Neural cell (in vitro differentiated cells): ENCODE measurements at regions not wholly inside any gene's neighbourhood (a gene's known extent, or its start where the extent isn't known, plus 50 kb on each side); places are given as distances from the start of the nearest gene placed in this dataset.

ENCODE experiments used
- CTCF ChIP-seq: fragments of 450-650 bp; IDR thresholded peaks from 2 replicates; pipeline ENCODE4 v1.5.1; 2014; ENCODE audit warnings: antibody characterized with exemption, mild to moderate bottlenecking, moderate library complexity; ENCODE audit not compliant: poor library complexity, severe bottlenecking
- EP300 ChIP-seq: fragments of 450-650 bp; conservative IDR thresholded peaks from 2 replicates; pipeline ENCODE4 v1.6.1; 2014; ENCODE audit warnings: antibody characterized with exemption, mild to moderate bottlenecking, moderate library complexity; ENCODE audit not compliant: poor library complexity, severe bottlenecking
- EZH2 ChIP-seq: fragments of 200-600, 300-800 bp; shearing (Covaris generic), sonication (generic); IDR thresholded peaks from 2 replicates; pipeline ENCODE4 v1.6.1; 2014; ENCODE audit warnings: antibody characterized with exemption, low read length, borderline replicate concordance, mild to moderate bottlenecking; ENCODE audit not compliant: insufficient read depth, poor library complexity, severe bottlenecking
- MXI1 ChIP-seq: fragments of 450-650 bp; conservative IDR thresholded peaks from 2 replicates; pipeline ENCODE4 v1.6.1; 2014; ENCODE audit warnings: antibody characterized with exemption, mild to moderate bottlenecking; ENCODE audit not compliant: poor library complexity, severe bottlenecking
- POLR2AphosphoS5 ChIP-seq: IDR thresholded peaks from 2 replicates; pipeline ENCODE4 v1.6.1; 2012
- RAD21 ChIP-seq: fragments of 450-650 bp; conservative IDR thresholded peaks from 2 replicates; pipeline ENCODE4 v1.6.1; 2014; ENCODE audit warnings: antibody characterized with exemption, mild to moderate bottlenecking, moderate library complexity
- TAF1 ChIP-seq: IDR thresholded peaks from 2 replicates; pipeline ENCODE4 v1.6.1; 2012; ENCODE audit warnings: low read depth

GRCh38 chr4:173991814-173992213 is 291.7 kb downstream of the FBXO8 start:
- TF ChIP-seq CTCF (no peak), EZH2 (no peak), MXI1 (no peak), POLR2AphosphoS5 (no peak), TAF1 (no peak), EP300 (no peak), RAD21 (no peak)
